IMR-90 (cell line): ENCODE measurements at regions not wholly inside any gene's neighbourhood (a gene's known extent, or its start where the extent isn't known, plus 50 kb on each side); places are given as distances from the start of the nearest gene placed in this dataset.

ENCODE experiments used
- ATAC-seq: fragments of 200-7000 bp; cut with Tn5 transposase; 2 replicates; pipeline ENCODE4 v1.9.1; 2020; ENCODE audit warnings: low read depth, mild to moderate bottlenecking, moderate library complexity
- BruUV-seq: library from RNA; stranded (reverse); fragments of 400-500 nt; replicated peaks from 2 replicates; lab custom pipeline; 2021; lab: Mats Ljungman, UMichigan
- CTCF ChIA-PET: fragments of 300-600 bp; formaldehyde crosslinking; extraction: SDS; loops from one replicate; lab custom pipeline; 2021; ENCODE audit warnings: antibody characterized with exemption; lab: Yijun Ruan, JAX
- POLR2A ChIA-PET: fragments of 300-600 bp; sonication (Branson Sonifier 250); formaldehyde crosslinking; loops from one replicate; lab custom pipeline; 2022; ENCODE audit warnings: antibody characterized with exemption; ENCODE audit not compliant: unreplicated experiment; lab: Charles Lee
- DNase-seq: peaks from one replicate; pipeline ENCODE4 v3.0.0; 2013
- H2AFZ ChIP-seq: replicated peaks from 2 replicates; pipeline ENCODE3; 2013; ENCODE audit warnings: low read length, mild to moderate bottlenecking; ENCODE audit not compliant: poor library complexity
- H2AK5ac ChIP-seq: 2 replicates; pipeline ENCODE4 v1.6.1; 2013; ENCODE audit warnings: low read depth, low read length, inconsistent platforms
- H2AK9ac ChIP-seq: replicated peaks from 2 replicates; pipeline ENCODE3; 2013; ENCODE audit warnings: mild to moderate bottlenecking, low read depth, low read length, moderate library complexity; ENCODE audit not compliant: poor library complexity
- H2BK120ac ChIP-seq: 2 replicates; pipeline ENCODE4 v1.6.1; 2013; ENCODE audit warnings: low read depth, low read length, inconsistent platforms
- H2BK15ac ChIP-seq: 3 replicates; pipeline ENCODE4 v1.6.1; 2013; ENCODE audit warnings: low read depth, low read length, inconsistent platforms
- H2BK20ac ChIP-seq: 2 replicates; pipeline ENCODE4 v1.6.1; 2013; ENCODE audit warnings: low read depth, mild to moderate bottlenecking, inconsistent platforms, low read length, moderate library complexity
- H2BK5ac ChIP-seq: 2 replicates; pipeline ENCODE4 v1.6.1; 2013; ENCODE audit warnings: mild to moderate bottlenecking, low read depth, low read length, inconsistent platforms; ENCODE audit not compliant: poor library complexity, severe bottlenecking
- H3K14ac ChIP-seq: replicated peaks from 2 replicates; pipeline ENCODE4 v1.6.1; 2013; ENCODE audit warnings: low read depth, low read length, inconsistent platforms
- H3K18ac ChIP-seq: 2 replicates; pipeline ENCODE4 v1.6.1; 2013; ENCODE audit warnings: low read depth, low read length, control low read depth
- H3K23ac ChIP-seq: 2 replicates; pipeline ENCODE4 v1.6.1; 2013; ENCODE audit warnings: low read depth, low read length, inconsistent platforms
- H3K27ac ChIP-seq: 2 replicates; pipeline ENCODE4 v1.5.1; 2013; ENCODE audit warnings: mild to moderate bottlenecking, control low read depth, low read length; ENCODE audit not compliant: insufficient read depth
- H3K27me3 ChIP-seq: 2 replicates; pipeline ENCODE4 v1.6.1; 2013; ENCODE audit warnings: low read length; ENCODE audit not compliant: control insufficient read depth, insufficient read depth
- H3K36me3 ChIP-seq: 2 replicates; pipeline ENCODE4 v1.6.1; 2013; ENCODE audit warnings: low read length, mixed read lengths; ENCODE audit not compliant: control insufficient read depth, insufficient read depth
- H3K4ac ChIP-seq: 2 replicates; pipeline ENCODE4 v1.6.1; 2013; ENCODE audit warnings: low read depth, low read length, inconsistent platforms
- H3K4me1 ChIP-seq: 2 replicates; pipeline ENCODE4 v1.6.1; 2013; ENCODE audit warnings: low read length, mixed read lengths; ENCODE audit not compliant: control insufficient read depth, insufficient read depth
- H3K4me2 ChIP-seq: 2 replicates; pipeline ENCODE4 v1.6.1; 2013; ENCODE audit warnings: low read depth, mild to moderate bottlenecking, control low read depth, low read length, moderate library complexity
- H3K4me3 ChIP-seq: 2 replicates; pipeline ENCODE4 v1.5.1; 2013; ENCODE audit warnings: low read depth, mild to moderate bottlenecking, control low read depth, low read length, moderate library complexity; ENCODE audit not compliant: insufficient read depth
- H3K56ac ChIP-seq: 2 replicates; pipeline ENCODE4 v1.6.1; 2013; ENCODE audit warnings: low read length, inconsistent platforms; ENCODE audit not compliant: insufficient read depth; ENCODE audit errors: extremely low read depth
- H3K79me1 ChIP-seq, 2 experiments: 2 replicates each; pipeline ENCODE4 v1.6.1; 2013; ENCODE audit warnings: low read length in 2 of 2, inconsistent platforms in 1 of 2, low read depth in 1 of 2
- H3K9ac ChIP-seq: 2 replicates; pipeline ENCODE4 v1.6.1; 2013; ENCODE audit warnings: low read depth, low read length, control low read depth
- H3K9me1 ChIP-seq: 2 replicates; pipeline ENCODE4 v1.6.1; 2013; ENCODE audit warnings: low read length, inconsistent platforms; ENCODE audit not compliant: insufficient read depth
- H3K9me3 ChIP-seq: 2 replicates; pipeline ENCODE4 v1.6.1; 2013; ENCODE audit warnings: low read length; ENCODE audit not compliant: control insufficient read depth, insufficient read depth
- H4K20me1 ChIP-seq: 2 replicates; pipeline ENCODE4 v1.6.1; 2013; ENCODE audit warnings: low read length, inconsistent platforms; ENCODE audit not compliant: insufficient read depth
- H4K5ac ChIP-seq: 2 replicates; pipeline ENCODE4 v1.6.1; 2013; ENCODE audit warnings: mild to moderate bottlenecking, low read depth, low read length, control low read depth
- H4K8ac ChIP-seq, 2 experiments: 2 replicates each; pipeline ENCODE4 v1.6.1; 2013; ENCODE audit warnings: low read depth in 2 of 2, low read length in 2 of 2, control low read depth in 1 of 2, inconsistent platforms in 1 of 2
- H4K91ac ChIP-seq: 2 replicates; pipeline ENCODE4 v1.6.1; 2013; ENCODE audit warnings: low read depth, low read length, inconsistent platforms; ENCODE audit not compliant: insufficient read depth
- BHLHE40 ChIP-seq: fragments of 150-350 bp; IDR thresholded peaks from 2 replicates; pipeline ENCODE4 v1.6.1; 2016; ENCODE audit warnings: mild to moderate bottlenecking, low read depth, low read length
- CEBPB ChIP-seq: IDR thresholded peaks from 2 replicates; pipeline ENCODE4 v1.6.1; 2012; ENCODE audit warnings: low read depth, low read length, improper control_type of control experiment
- CTCF ChIP-seq: conservative IDR thresholded peaks from 2 replicates; pipeline ENCODE4 v1.5.1; 2012; ENCODE audit warnings: mild to moderate bottlenecking, low read depth, low read length, improper control_type of control experiment
- ELK1 ChIP-seq: fragments of 150-350 bp; IDR thresholded peaks from 2 replicates; pipeline ENCODE4 v1.6.1; 2016; ENCODE audit warnings: low read depth, mild to moderate bottlenecking, low read length, moderate library complexity, borderline replicate concordance
- FOS ChIP-seq: fragments of 150-350 bp; IDR thresholded peaks from 2 replicates; pipeline ENCODE4 v1.6.1; 2016; ENCODE audit warnings: low read depth, low read length
- MAFK ChIP-seq: IDR thresholded peaks from 2 replicates; pipeline ENCODE4 v1.6.1; 2012; ENCODE audit warnings: low read depth, low read length, improper control_type of control experiment
- MAZ ChIP-seq: IDR thresholded peaks from 2 replicates; pipeline ENCODE4 v1.6.1; 2012; ENCODE audit warnings: low read depth, mild to moderate bottlenecking, low read length, improper control_type of control experiment, moderate library complexity, borderline replicate concordance
- MXI1 ChIP-seq: IDR thresholded peaks from 2 replicates; pipeline ENCODE4 v1.6.1; 2012; ENCODE audit warnings: low read depth, mild to moderate bottlenecking, low read length, moderate library complexity, borderline replicate concordance
- NFE2L2 ChIP-seq: fragments of 150-350 bp; IDR thresholded peaks from 2 replicates; pipeline ENCODE4 v1.6.1; 2016; ENCODE audit warnings: low read depth, mild to moderate bottlenecking, low read length
- POLR2A ChIP-seq: IDR thresholded peaks from 2 replicates; pipeline ENCODE4 v1.6.1; 2012; ENCODE audit warnings: mild to moderate bottlenecking, low read depth, low read length
- RFX5 ChIP-seq: IDR thresholded peaks from 2 replicates; pipeline ENCODE4 v1.8.0; 2012; ENCODE audit warnings: low read depth, mild to moderate bottlenecking, low read length, moderate library complexity
- WGBS, 2 experiments: methylation state at CpG; one replicate each; pipeline versions ENCODE4 v1.1.5 to v1.1.7; 2013; ENCODE audit warnings: missing lambda C conversion rate in 2 of 2; ENCODE audit not compliant: insufficient read length in 1 of 2; ENCODE audit errors: extremely low coverage in 2 of 2; 5-methylcytosine and 5-hydroxymethylcytosine counted together
- dilution Hi-C: fragments of 300-500 bp; cut with HindIII; formaldehyde crosslinking; loops from one replicate; pipeline ENCODE4 v1.14.3; 2018; ENCODE audit warnings: low sequenced_read_pairs; ENCODE audit not compliant: unreplicated experiment
- in situ Hi-C: fragments of 300-500 bp; cut with MboI; formaldehyde crosslinking; loops from 3 replicates; pipeline ENCODE4 v1.14.3; 2019; ENCODE audit warnings: low sequenced_read_pairs, inconsistent platforms, mixed read lengths
- intact Hi-C: fragments of 100-400 bp; cut with micrococcal nuclease; formaldehyde crosslinking; loops from 2 replicates; pipeline ENCODE4 v1.10.0; 2022

- Histone ChIP-seq H3K79me1 (no peaks in the 10 kb centered on the region), H3K14ac (no peak overlapping the region), H3K4me1 (peaks cover 5% of the 10 kb centered on the region), H3K56ac (no peak overlapping the region), H4K8ac (no peak overlapping the region), H3K23ac (no peak overlapping the region), H3K27me3 (peaks cover 54% of the 10 kb centered on the region), H2BK20ac (no peak overlapping the region), H3K9ac (no peak overlapping the region), H4K20me1 (no peaks in the 10 kb centered on the region), H2BK120ac (no peak overlapping the region), H2AFZ (no peak overlapping the region), H3K9me1 (no peaks in the 10 kb centered on the region), H3K36me3 (no peaks in the 10 kb centered on the region), H4K5ac (no peak overlapping the region), H3K4ac (no peak overlapping the region), H2BK15ac (no peak overlapping the region), H3K27ac (no peak overlapping the region), H2BK5ac (no peak overlapping the region), H3K4me2 (no peak overlapping the region), H4K91ac (no peak overlapping the region), H3K18ac (no peak overlapping the region), H3K4me3 (no peak overlapping the region), H2AK5ac (no peak overlapping the region), H3K9me3 (peaks cover 11% of the 10 kb centered on the region), H2AK9ac (no peak overlapping the region)
- WGBS, 2 experiments, result 19% methylated on average over 3 of the region's 7 CpGs; no CpG with 5 or more reads in 1 of the 2 experiments
- DNase-seq (no peak), ATAC-seq (no peak)
- ChIA-PET POLR2A (no interaction called here), CTCF (no interaction called here)
- in situ Hi-C loops (no loop called here), dilution Hi-C loops (no loop called here), intact Hi-C loops (no loop called here)
- TF ChIP-seq RFX5 (no peak), NFE2L2 (no peak), BHLHE40 (no peak), MXI1 (no peak), CEBPB (no peak), ELK1 (no peak), FOS (no peak), MAFK (no peak), MAZ (no peak), POLR2A (no peak), CTCF (no peak)
- no TSS peak for BruUV-seq
These were observed 91.7 kb upstream of the ADRA2C start for GRCh38 chr4:3674479-3674851.
